A673 (cell line): ENCODE measurements at regions not wholly inside any gene's neighbourhood (a gene's known extent, or its start where the extent isn't known, plus 50 kb on each side); places are given as distances from the start of the nearest gene placed in this dataset.

Source experiments
- BruUV-seq: library from RNA; stranded (reverse); fragments of 400-500 nt; replicated peaks from 2 replicates; lab custom pipeline; 2021; lab: Mats Ljungman, UMichigan
- CTCF ChIA-PET: fragments of 300-600 bp; sonication (Branson Sonifier 250); formaldehyde crosslinking; loops from one replicate; lab custom pipeline; 2022; ENCODE audit warnings: antibody characterized with exemption; lab: Charles Lee
- POLR2A ChIA-PET: fragments of 300-600 bp; sonication (Branson Sonifier 250); formaldehyde crosslinking; loops from one replicate; lab custom pipeline; 2022; ENCODE audit warnings: antibody characterized with exemption; ENCODE audit not compliant: low non-redundant PET; lab: Charles Lee
- DNase-seq: peaks from one replicate; pipeline ENCODE4 v3.0.0-alpha.2; 2015; ENCODE audit warnings: low spot score
- H3K27ac ChIP-seq: fragments of 200-600 bp; sonication (generic); 2 replicates; pipeline ENCODE4 v1.5.1; 2016; ENCODE audit warnings: mixed run types, low read depth, mild to moderate bottlenecking, mixed read lengths, antibody characterized with exemption, low read length; ENCODE audit not compliant: poor library complexity, severe bottlenecking
- H3K27me3 ChIP-seq: fragments of 200-600 bp; sonication (generic); replicated peaks from 2 replicates; pipeline ENCODE4 v1.6.1; 2017; ENCODE audit warnings: mixed run types, low read depth, mild to moderate bottlenecking, mixed read lengths, antibody characterized with exemption, low read length; ENCODE audit not compliant: insufficient read depth, poor library complexity
- H3K36me3 ChIP-seq: fragments of 200-600 bp; sonication (generic); 2 replicates; pipeline ENCODE4 v1.6.1; 2016; ENCODE audit warnings: mixed run types, mild to moderate bottlenecking, mixed read lengths, antibody characterized with exemption, low read length; ENCODE audit not compliant: insufficient read depth, poor library complexity, severe bottlenecking
- H3K4me1 ChIP-seq: fragments of 200-600 bp; sonication (generic); 2 replicates; pipeline ENCODE4 v1.6.1; 2017; ENCODE audit warnings: mixed run types, mild to moderate bottlenecking, mixed read lengths, antibody characterized with exemption, low read length; ENCODE audit not compliant: insufficient read depth, poor library complexity, severe bottlenecking
- H3K4me3 ChIP-seq: fragments of 200-600 bp; sonication (generic); 2 replicates; pipeline ENCODE4 v1.5.1; 2016; ENCODE audit warnings: low read depth, mixed run types, mild to moderate bottlenecking, mixed read lengths, low read length; ENCODE audit not compliant: poor library complexity, severe bottlenecking
- H3K9me3 ChIP-seq: fragments of 200-600 bp; sonication (generic); 2 replicates; pipeline ENCODE4 v1.6.1; 2016; ENCODE audit warnings: mixed run types, low read depth, mild to moderate bottlenecking, mixed read lengths, antibody characterized with exemption, low read length; ENCODE audit not compliant: poor library complexity, severe bottlenecking
- CTCF ChIP-seq: fragments of 300-800, 200-600 bp; sonication (generic); conservative IDR thresholded peaks from 2 replicates; pipeline ENCODE4 v1.5.1; 2017; ENCODE audit warnings: low read depth, mild to moderate bottlenecking, antibody characterized with exemption, low read length, moderate library complexity, mixed read lengths
- EZH2 ChIP-seq: fragments of 200-600 bp; sonication (generic); IDR thresholded peaks from 2 replicates; pipeline ENCODE4 v1.6.1; 2017; ENCODE audit warnings: borderline replicate concordance, low read depth, mild to moderate bottlenecking, mixed read lengths, antibody characterized with exemption, low read length; ENCODE audit not compliant: poor library complexity, severe bottlenecking
- intact Hi-C: fragments of 100-400 bp; cut with micrococcal nuclease; formaldehyde crosslinking; loops from one replicate; pipeline ENCODE4 v1.10.0; 2022; ENCODE audit not compliant: unreplicated experiment

DNA sequence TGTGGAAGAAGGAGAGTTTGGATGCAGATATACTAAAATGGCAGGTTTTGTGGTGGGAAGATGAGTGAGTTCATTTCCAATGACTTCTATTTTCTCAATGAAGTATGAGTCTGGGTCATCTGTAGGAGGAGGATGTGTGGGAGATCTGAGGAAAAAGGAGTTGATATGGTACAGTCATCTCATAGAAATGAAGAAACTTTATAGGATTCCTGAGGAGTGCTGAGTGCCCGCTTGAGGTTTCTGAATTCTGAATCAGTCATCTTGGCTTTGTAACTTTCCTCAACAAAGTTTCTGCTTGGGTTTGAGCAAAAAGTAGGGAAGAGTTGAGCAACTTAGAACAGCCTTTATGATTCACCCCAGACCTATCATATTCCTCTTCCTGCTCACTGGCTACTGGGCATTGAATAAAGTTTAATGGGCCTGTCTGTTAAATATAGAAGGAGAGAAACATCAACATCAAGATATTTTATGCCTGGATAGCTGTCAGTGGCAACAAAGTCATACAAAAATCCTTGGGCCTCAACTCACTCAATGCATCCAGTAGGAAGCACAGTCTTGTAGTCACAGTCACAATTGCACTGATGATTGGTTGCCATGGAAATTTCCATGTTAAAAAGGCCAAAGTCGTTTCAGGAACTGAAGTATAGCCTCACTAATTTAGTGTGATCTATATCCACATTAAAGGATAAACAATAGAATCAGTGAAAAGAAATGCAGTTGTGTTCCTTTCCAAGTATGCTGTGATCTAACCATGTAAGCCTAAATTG is 284.7 kb downstream of the DUSP6 start:
- ChIA-PET POLR2A (no interaction called here), CTCF (no interaction called here)
- DNase-seq = no peak
- Histone ChIP-seq H3K27ac (no peak overlapping the region), H3K27me3 (no peaks in the 10 kb centered on the region), H3K4me1 (no peaks in the 10 kb centered on the region), H3K4me3 (no peak overlapping the region), H3K9me3 (no peaks in the 10 kb centered on the region), H3K36me3 (no peaks in the 10 kb centered on the region)
- intact Hi-C loops = no loop called here
- BruUV-seq = no TSS peak
- TF ChIP-seq CTCF = no peak
- TF ChIP-seq EZH2 = no peak

DNA sequence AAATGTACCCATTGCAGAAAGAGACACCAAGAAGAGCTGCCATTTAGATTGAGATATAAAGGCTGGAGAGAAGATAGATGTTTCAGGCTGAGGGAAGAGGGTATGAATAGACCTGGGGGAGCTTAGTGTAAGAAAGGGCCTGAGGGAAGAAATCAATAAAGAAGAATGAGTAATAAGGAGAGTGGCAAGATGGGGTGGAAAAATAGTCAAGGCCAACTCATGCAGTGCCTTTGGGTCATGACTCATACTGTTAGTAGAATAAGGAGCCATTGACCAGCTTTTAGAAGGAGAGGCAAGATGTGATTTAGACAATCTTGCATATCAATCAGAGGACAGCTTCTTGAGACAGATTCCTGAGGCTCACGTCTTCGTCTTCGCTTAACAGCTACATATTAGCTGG is 287.5 kb downstream of the DUSP6 start:
- no peaks in the 10 kb centered on the region for H3K36me3 ChIP-seq
- CTCF ChIA-PET = no interaction called here
- intact Hi-C loops = no loop called here
- no peak overlapping the region for H3K27ac ChIP-seq
- DNase-seq = no peak
- no peak for TF ChIP-seq CTCF
- TF ChIP-seq EZH2 = no peak
- BruUV-seq = no TSS peak
- POLR2A ChIA-PET = no interaction called here
- no peaks in the 10 kb centered on the region for H3K27me3 ChIP-seq
- no peak overlapping the region for H3K4me3 ChIP-seq
- H3K4me1 ChIP-seq = peaks cover 25% of the 10 kb centered on the region
- H3K9me3 ChIP-seq = no peaks in the 10 kb centered on the region

DNA sequence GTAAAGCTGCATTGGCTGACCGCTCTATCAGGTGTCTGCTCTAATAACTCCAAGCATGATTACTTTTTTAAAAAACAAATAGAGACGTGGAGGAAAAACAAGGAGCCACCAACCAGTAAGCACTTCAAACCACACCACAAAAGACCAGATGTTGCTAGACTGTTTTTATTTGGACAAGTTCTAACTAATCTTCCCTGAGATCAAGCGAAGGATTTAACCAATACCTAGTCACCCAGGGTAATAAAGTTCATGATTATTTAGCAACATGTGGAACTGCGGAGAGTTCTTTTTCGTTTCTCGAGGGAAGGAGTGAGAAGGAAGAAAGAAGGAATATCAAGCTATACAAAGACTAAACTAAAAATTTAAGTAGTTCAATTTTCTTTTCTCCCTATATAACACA is 288.1 kb downstream of the DUSP6 start:
- ChIA-PET POLR2A (no interaction called here), CTCF (no interaction called here)
- BruUV-seq = no TSS peak

More for the DNA sequence above, 288.1 kb downstream of the DUSP6 start:
- intact Hi-C loops = no loop called here
- no peaks in the 10 kb centered on the region for H3K36me3 ChIP-seq
- TF ChIP-seq CTCF (no peak), EZH2 (no peak)
- no peak overlapping the region for H3K27ac ChIP-seq
- H3K4me3 ChIP-seq = no peak overlapping the region
- H3K9me3 ChIP-seq = no peaks in the 10 kb centered on the region
- peaks cover 32% of the 10 kb centered on the region for H3K4me1 ChIP-seq
- no peak for DNase-seq
- H3K27me3 ChIP-seq = no peaks in the 10 kb centered on the region
